SIG-M5 treated with dmso at 0.1 percent for 504 hours (cell line): ENCODE measurements at regions not wholly inside any gene's neighbourhood (a gene's known extent, or its start where the extent isn't known, plus 50 kb on each side); places are given as distances from the start of the nearest gene placed in this dataset.
"Not testable (repeated sequence)": the region's sequence is repeated elsewhere in the genome, so short reads cannot be mapped to it uniquely, and the experiment has no call there.

ENCODE experiments used
- DNase-seq: peaks from one replicate; lab custom pipeline; 2025; ENCODE audit not compliant: unreplicated experiment; lab: John Stamatoyannopoulos, UW

- no peak for DNase-seq
Observed at GRCh38 chr20:26134606-26135005, 438.0 kb upstream of the ZNF337 start.

GRCh38 chr20:26133794-26134193 is 437.1 kb upstream of the ZNF337 start:
- DNase-seq, result not testable (repeated sequence)

- DNase-seq, result not testable (repeated sequence)
Observed at GRCh38 chr20:26120920-26121319, 424.3 kb upstream of the ZNF337 start.

GRCh38 chr20:26094498-26094897 is 397.8 kb upstream of the ZNF337 start:
- not testable (repeated sequence) for DNase-seq

- not testable (repeated sequence) for DNase-seq
Observed at GRCh38 chr20:26091921-26092320, 395.3 kb upstream of the ZNF337 start.

GRCh38 chr20:26086195-26086594 is 389.5 kb upstream of the ZNF337 start:
- DNase-seq, result not testable (repeated sequence)

- DNase-seq, result not testable (repeated sequence)
Observed at GRCh38 chr20:26073972-26074371, 377.3 kb upstream of the ZNF337 start.

- DNase-seq, result not testable (repeated sequence)
Observed at GRCh38 chr20:26059324-26059723, 362.7 kb upstream of the ZNF337 start.

- DNase-seq, result not testable (repeated sequence)
Observed at GRCh38 chr20:26058446-26058845, 361.8 kb upstream of the ZNF337 start.

GRCh38 chr20:26057135-26057752 is 360.6 kb upstream of the ZNF337 start:
- not testable (repeated sequence) for DNase-seq

- DNase-seq, result not testable (repeated sequence)
Observed at GRCh38 chr20:26025792-26026191, 329.1 kb upstream of the ZNF337 start.

- DNase-seq, result not testable (repeated sequence)
Observed at GRCh38 chr20:26010942-26011276, 314.3 kb upstream of the ZNF337 start.

GRCh38 chr20:26010224-26010941 is 313.7 kb upstream of the ZNF337 start:
- not testable (repeated sequence) for DNase-seq

- DNase-seq, result peak; percentile 32
Observed at GRCh38 chr20:26009402-26010223, 313.0 kb upstream of the ZNF337 start.

- DNase-seq, result not testable (repeated sequence)
Observed at GRCh38 chr20:26008026-26008425, 311.4 kb upstream of the ZNF337 start.

- not testable (repeated sequence) for DNase-seq
Observed at GRCh38 chr20:26006164-26006563, 309.5 kb upstream of the ZNF337 start.

- not testable (repeated sequence) for DNase-seq
Observed at GRCh38 chr20:26003959-26004358, 307.3 kb upstream of the ZNF337 start.

GRCh38 chr20:25997367-25998038 is 300.9 kb upstream of the ZNF337 start:
- not testable (repeated sequence) for DNase-seq

GRCh38 chr20:25992146-25992545 is 295.5 kb upstream of the ZNF337 start:
- DNase-seq, result no peak

GRCh38 chr20:25991756-25992130 is 295.1 kb upstream of the ZNF337 start:
- DNase-seq, result no peak

GRCh38 chr20:25991051-25991755 is 294.6 kb upstream of the ZNF337 start:
- no peak for DNase-seq
